Peyer's patch (tissue), 4 donors: ENCODE measurements at regions not wholly inside any gene's neighbourhood (a gene's known extent, or its start where the extent isn't known, plus 50 kb on each side); places are given as distances from the start of the nearest gene placed in this dataset.

ENCODE experiments used
- POLR2A ChIP-seq, 2 donors: fragments of 450-650 bp; IDR thresholded peaks; one replicate each; pipeline ENCODE4 v1.5.1; 2017; ENCODE audit warnings: antibody characterized with exemption in 2 of 2, mild to moderate bottlenecking in 2 of 2, moderate library complexity in 2 of 2
- TF ChIP-seq, protein P1 (sequence below), 6 experiments: fragments of 450-650 bp in 4 of 6; fragments of 200-600 bp in 2 of 6; sonication (generic) in 1 of 6; IDR thresholded peaks; one replicate each; pipeline ENCODE4 v1.5.1; 2017 to 2019; ENCODE audit warnings: antibody characterized with exemption in 6 of 6, mild to moderate bottlenecking in 3 of 6, moderate library complexity in 1 of 6

DNA sequence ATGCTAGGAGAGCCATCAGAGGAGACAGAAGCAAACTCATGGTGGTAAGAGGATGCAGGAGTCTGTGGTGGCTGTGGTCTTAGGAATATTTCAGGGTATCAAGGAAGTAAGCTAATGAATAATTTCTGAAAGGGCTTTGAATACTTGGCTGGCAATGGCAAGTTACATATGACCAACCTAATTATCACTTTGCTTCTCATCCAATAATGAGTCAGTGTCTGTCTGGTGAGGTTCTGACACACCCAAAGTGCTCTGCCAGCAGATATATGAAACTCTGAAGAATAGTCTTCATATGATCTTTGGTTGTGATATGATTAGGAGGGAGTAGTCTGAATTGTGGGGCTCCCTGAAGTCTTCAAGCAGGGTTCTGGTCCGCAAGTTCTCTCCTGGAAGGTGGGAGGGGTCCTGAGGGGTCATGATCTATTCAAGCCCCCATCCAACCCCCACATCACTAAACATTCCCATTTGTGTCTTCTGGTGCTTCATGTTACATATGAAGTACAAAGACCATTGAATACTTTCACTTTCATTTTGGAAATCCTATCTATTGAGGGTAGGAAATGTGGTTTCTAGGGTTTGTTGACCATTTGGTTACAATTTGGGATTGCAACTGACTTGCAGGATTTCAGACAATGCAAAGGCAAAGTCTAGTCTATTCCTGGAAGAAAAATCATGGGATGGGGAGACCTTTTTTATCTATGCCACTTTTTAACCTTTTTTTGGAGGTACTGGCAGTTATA is 199.9 kb upstream of the CDKN2B start:
- TF ChIP-seq, protein P1, sequence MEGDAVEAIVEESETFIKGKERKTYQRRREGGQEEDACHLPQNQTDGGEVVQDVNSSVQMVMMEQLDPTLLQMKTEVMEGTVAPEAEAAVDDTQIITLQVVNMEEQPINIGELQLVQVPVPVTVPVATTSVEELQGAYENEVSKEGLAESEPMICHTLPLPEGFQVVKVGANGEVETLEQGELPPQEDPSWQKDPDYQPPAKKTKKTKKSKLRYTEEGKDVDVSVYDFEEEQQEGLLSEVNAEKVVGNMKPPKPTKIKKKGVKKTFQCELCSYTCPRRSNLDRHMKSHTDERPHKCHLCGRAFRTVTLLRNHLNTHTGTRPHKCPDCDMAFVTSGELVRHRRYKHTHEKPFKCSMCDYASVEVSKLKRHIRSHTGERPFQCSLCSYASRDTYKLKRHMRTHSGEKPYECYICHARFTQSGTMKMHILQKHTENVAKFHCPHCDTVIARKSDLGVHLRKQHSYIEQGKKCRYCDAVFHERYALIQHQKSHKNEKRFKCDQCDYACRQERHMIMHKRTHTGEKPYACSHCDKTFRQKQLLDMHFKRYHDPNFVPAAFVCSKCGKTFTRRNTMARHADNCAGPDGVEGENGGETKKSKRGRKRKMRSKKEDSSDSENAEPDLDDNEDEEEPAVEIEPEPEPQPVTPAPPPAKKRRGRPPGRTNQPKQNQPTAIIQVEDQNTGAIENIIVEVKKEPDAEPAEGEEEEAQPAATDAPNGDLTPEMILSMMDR (IDR thresholded peaks at IDR 0.05), result no peak
- no peak for TF ChIP-seq POLR2A (IDR thresholded peaks at IDR 0.05)
